IPS-20b (cell line): ENCODE measurements at regions not wholly inside any gene's neighbourhood (a gene's known extent, or its start where the extent isn't known, plus 50 kb on each side); places are given as distances from the start of the nearest gene placed in this dataset.

ENCODE experiments used
- H3K27ac ChIP-seq: one replicate; pipeline ENCODE4 v1.5.1; 2013; ENCODE audit warnings: low read length
- H3K27me3 ChIP-seq: 2 replicates; pipeline ENCODE4 v1.6.1; 2013; ENCODE audit warnings: mild to moderate bottlenecking, low read length, inconsistent platforms; ENCODE audit not compliant: insufficient read depth
- H3K36me3 ChIP-seq: 2 replicates; pipeline ENCODE4 v1.6.1; 2013; ENCODE audit warnings: low read depth, mild to moderate bottlenecking, inconsistent platforms, low read length, moderate library complexity; ENCODE audit not compliant: insufficient read depth
- H3K4me1 ChIP-seq: 2 replicates; pipeline ENCODE4 v1.6.1; 2013; ENCODE audit warnings: mild to moderate bottlenecking, control low read depth, inconsistent platforms, low read length, moderate library complexity; ENCODE audit not compliant: insufficient read depth
- H3K4me3 ChIP-seq: 2 replicates; pipeline ENCODE4 v1.5.1; 2013; ENCODE audit warnings: mild to moderate bottlenecking, low read length, inconsistent platforms
- H3K9ac ChIP-seq: 2 replicates; pipeline ENCODE4 v1.6.1; 2013; ENCODE audit warnings: low read depth, mild to moderate bottlenecking, inconsistent platforms, low read length, moderate library complexity
- H3K9me3 ChIP-seq: 2 replicates; pipeline ENCODE4 v1.6.1; 2013; ENCODE audit warnings: mild to moderate bottlenecking, low read depth, low read length, inconsistent platforms; ENCODE audit not compliant: insufficient read depth

GRCh38 chr3:75129101-75129500, 514.6 kb upstream of the CNTN3 start:
- Histone ChIP-seq H3K4me1 (no peaks in the 10 kb centered on the region), H3K27ac (no peak overlapping the region), H3K36me3 (no peaks in the 10 kb centered on the region), H3K9me3 (no peaks in the 10 kb centered on the region), H3K4me3 (no peak overlapping the region), H3K27me3 (no peaks in the 10 kb centered on the region), H3K9ac (no peak overlapping the region)

GRCh38 chr3:75136100-75136897, 521.8 kb upstream of the CNTN3 start:
- Histone ChIP-seq H3K9me3 (no peaks in the 10 kb centered on the region; the same call in 1 of the 2 replicates), H3K9ac (no peak overlapping the region), H3K27ac (no peak overlapping the region), H3K4me1 (no peaks in the 10 kb centered on the region), H3K36me3 (no peaks in the 10 kb centered on the region), H3K27me3 (no peaks in the 10 kb centered on the region), H3K4me3 (no peak overlapping the region)

GRCh38 chr3:75138345-75138744, 523.9 kb upstream of the CNTN3 start:
- Histone ChIP-seq H3K4me3 (no peak overlapping the region), H3K27ac (no peak overlapping the region), H3K9ac (no peak overlapping the region), H3K4me1 (no peaks in the 10 kb centered on the region), H3K36me3 (no peaks in the 10 kb centered on the region), H3K9me3 (no peaks in the 10 kb centered on the region; the same call in 1 of the 2 replicates), H3K27me3 (no peaks in the 10 kb centered on the region)

GRCh38 chr3:75140904-75141615, 523.1 kb upstream of the FRG2C start:
- H3K27me3 ChIP-seq: no peaks in the 10 kb centered on the region
- H3K36me3 ChIP-seq: no peaks in the 10 kb centered on the region
- H3K9me3 ChIP-seq: no peaks in the 10 kb centered on the region
- H3K4me1 ChIP-seq: no peaks in the 10 kb centered on the region
- H3K4me3 ChIP-seq: no peak overlapping the region
- no peak overlapping the region for H3K27ac ChIP-seq
- no peak overlapping the region for H3K9ac ChIP-seq

GRCh38 chr3:75144406-75144805, 519.7 kb upstream of the FRG2C start:
- H3K27me3 ChIP-seq: no peaks in the 10 kb centered on the region
- no peak overlapping the region for H3K27ac ChIP-seq
- no peak overlapping the region for H3K4me3 ChIP-seq
- no peaks in the 10 kb centered on the region for H3K9me3 ChIP-seq
- H3K36me3 ChIP-seq: no peaks in the 10 kb centered on the region
- no peak overlapping the region for H3K9ac ChIP-seq
- H3K4me1 ChIP-seq: no peaks in the 10 kb centered on the region

GRCh38 chr3:75171630-75172230, 492.4 kb upstream of the FRG2C start:
- no peaks in the 10 kb centered on the region for H3K27me3 ChIP-seq
- no peaks in the 10 kb centered on the region; the same call in 1 of the 2 replicates for H3K4me1 ChIP-seq
- H3K4me3 ChIP-seq: no peak overlapping the region
- no peak overlapping the region for H3K27ac ChIP-seq
- no peaks in the 10 kb centered on the region for H3K36me3 ChIP-seq
- no peaks in the 10 kb centered on the region for H3K9me3 ChIP-seq
- no peak overlapping the region for H3K9ac ChIP-seq

GRCh38 chr3:75176937-75177336, 487.2 kb upstream of the FRG2C start:
- H3K9me3 ChIP-seq: no peaks in the 10 kb centered on the region
- no peaks in the 10 kb centered on the region for H3K27me3 ChIP-seq
- H3K27ac ChIP-seq: no peak overlapping the region
- no peak overlapping the region for H3K4me3 ChIP-seq
- H3K9ac ChIP-seq: no peak overlapping the region
- H3K36me3 ChIP-seq: no peaks in the 10 kb centered on the region
- H3K4me1 ChIP-seq: peaks cover 4% of the 10 kb centered on the region; the same call in 1 of the 2 replicates

GRCh38 chr3:75180235-75180944, 483.7 kb upstream of the FRG2C start:
- Histone ChIP-seq H3K9me3 (no peaks in the 10 kb centered on the region), H3K9ac (no peak overlapping the region), H3K36me3 (no peaks in the 10 kb centered on the region), H3K27ac (no peak overlapping the region), H3K4me1 (peaks cover 4% of the 10 kb centered on the region; the same call in 1 of the 2 replicates), H3K4me3 (no peak overlapping the region), H3K27me3 (no peaks in the 10 kb centered on the region)

- H3K4me3 ChIP-seq: no peak overlapping the region
- H3K27ac ChIP-seq: no peak overlapping the region
- H3K4me1 ChIP-seq: peaks cover 4% of the 10 kb centered on the region; the same call in 1 of the 2 replicates
- H3K9me3 ChIP-seq: no peaks in the 10 kb centered on the region
- no peaks in the 10 kb centered on the region for H3K36me3 ChIP-seq
- H3K9ac ChIP-seq: no peak overlapping the region
- no peaks in the 10 kb centered on the region for H3K27me3 ChIP-seq
Measured at GRCh38 chr3:75180945-75181298, 483.2 kb upstream of the FRG2C start.

GRCh38 chr3:75188962-75189361, 475.2 kb upstream of the FRG2C start:
- no peak overlapping the region for H3K27ac ChIP-seq
- no peak overlapping the region for H3K4me3 ChIP-seq
- no peaks in the 10 kb centered on the region for H3K27me3 ChIP-seq
- H3K4me1 ChIP-seq: peaks cover 11% of the 10 kb centered on the region; the same call in 1 of the 2 replicates
- no peaks in the 10 kb centered on the region for H3K9me3 ChIP-seq
- no peak overlapping the region for H3K9ac ChIP-seq
- H3K36me3 ChIP-seq: no peaks in the 10 kb centered on the region

GRCh38 chr3:75192146-75192616, 471.9 kb upstream of the FRG2C start:
- H3K9me3 ChIP-seq: no peaks in the 10 kb centered on the region
- peaks cover 11% of the 10 kb centered on the region; the same call in 1 of the 2 replicates for H3K4me1 ChIP-seq
- no peak overlapping the region for H3K27ac ChIP-seq
- H3K9ac ChIP-seq: no peak overlapping the region
- H3K4me3 ChIP-seq: no peak overlapping the region
- no peaks in the 10 kb centered on the region for H3K27me3 ChIP-seq
- H3K36me3 ChIP-seq: no peaks in the 10 kb centered on the region
